ENCODE measurements at regions not wholly inside any gene's neighbourhood (a gene's known extent, or its start where the extent isn't known, plus 50 kb on each side); places are given as distances from the start of the nearest gene placed in this dataset.

- no peak for TF ChIP-seq EP300 (IDR thresholded peaks at IDR 0.05; ENCODE audit: low read depth)
- TF ChIP-seq POLR2A (IDR thresholded peaks at IDR 0.05): no peak
- TF ChIP-seq POLR2AphosphoS5 (IDR thresholded peaks at IDR 0.05): no peak
These were observed 246.5 kb upstream of the MYO3A start for GRCh38 chr10:25687521-25687920.
